OCI-LY1 (cell line): ENCODE measurements at regions not wholly inside any gene's neighbourhood (a gene's known extent, or its start where the extent isn't known, plus 50 kb on each side); places are given as distances from the start of the nearest gene placed in this dataset.

Experiments used
- H2AFZ ChIP-seq: fragments of 200-600 bp; sonication (generic), shearing (Covaris generic); 2 replicates; pipeline ENCODE4 v1.6.0; 2014; ENCODE audit warnings: antibody characterized with exemption, mild to moderate bottlenecking, low read length
- H3F3A ChIP-seq: fragments of 200-600 bp; sonication (generic), shearing (Covaris generic); 2 replicates; pipeline ENCODE4 v1.6.0; 2014; ENCODE audit warnings: mild to moderate bottlenecking, antibody characterized with exemption, low read length, moderate library complexity; ENCODE audit not compliant: insufficient read depth
- H3K27ac ChIP-seq: fragments of 200-600 bp; sonication (generic); 2 replicates; pipeline ENCODE4 v1.5.1; 2014; ENCODE audit warnings: low read length, mixed run types, mild to moderate bottlenecking, low read depth; ENCODE audit not compliant: poor library complexity, severe bottlenecking
- H3K27me3 ChIP-seq: fragments of 200-600 bp; sonication (generic); 2 replicates; pipeline ENCODE4 v1.6.0; 2014; ENCODE audit warnings: antibody characterized with exemption, mild to moderate bottlenecking, low read length, moderate library complexity; ENCODE audit not compliant: insufficient read depth
- H3K36me3 ChIP-seq: fragments of 200-600 bp; sonication (generic); 2 replicates; pipeline ENCODE4 v1.6.1; 2014; ENCODE audit warnings: mild to moderate bottlenecking, antibody characterized with exemption, low read length, moderate library complexity, mixed read lengths; ENCODE audit not compliant: insufficient read depth
- H3K4me1 ChIP-seq: fragments of 200-600 bp; sonication (generic); 2 replicates; pipeline ENCODE4 v1.5.1; 2014; ENCODE audit warnings: mild to moderate bottlenecking, low read length, moderate library complexity; ENCODE audit not compliant: insufficient read depth, severe bottlenecking
- H3K4me2 ChIP-seq: fragments of 200-600 bp; sonication (generic), shearing (Covaris generic); 2 replicates; pipeline ENCODE4 v1.6.1; 2014; ENCODE audit warnings: low read length
- H3K4me3 ChIP-seq: fragments of 200-600 bp; sonication (generic); 2 replicates; pipeline ENCODE4 v1.5.1; 2014; ENCODE audit warnings: low read length, low read depth, mild to moderate bottlenecking, mixed read lengths; ENCODE audit not compliant: poor library complexity, severe bottlenecking
- H3K79me2 ChIP-seq: fragments of 200-600 bp; shearing (Covaris generic); 2 replicates; pipeline ENCODE4 v1.6.1; 2016; ENCODE audit warnings: mixed run types, low read length, mixed read lengths; ENCODE audit not compliant: insufficient read depth
- H3K9ac ChIP-seq: fragments of 200-600 bp; sonication (generic), shearing (Covaris generic); 2 replicates; pipeline ENCODE4 v1.6.1; 2014; ENCODE audit warnings: mild to moderate bottlenecking, low read length, mixed read lengths
- H3K9me2 ChIP-seq: fragments of 200-600 bp; sonication (generic), shearing (Covaris generic); 2 replicates; pipeline ENCODE4 v1.6.1; 2014; ENCODE audit warnings: low read depth, mild to moderate bottlenecking, low read length, mixed read lengths
- H3K9me3 ChIP-seq: fragments of 200-600 bp; shearing (Covaris generic); 2 replicates; pipeline ENCODE4 v1.6.1; 2014; ENCODE audit warnings: low read length, mixed read lengths
- H4K20me1 ChIP-seq: fragments of 200-600 bp; sonication (generic), shearing (Covaris generic); 2 replicates; pipeline ENCODE4 v1.6.0; 2016; ENCODE audit warnings: mild to moderate bottlenecking, low read length; ENCODE audit not compliant: insufficient read depth
- EZH2 ChIP-seq: fragments of 200-600 bp; sonication (generic), shearing (Covaris generic); IDR thresholded peaks from 2 replicates; pipeline ENCODE4 v1.8.0; 2017; ENCODE audit warnings: borderline replicate concordance, mixed run types, mild to moderate bottlenecking, antibody characterized with exemption, low read length, moderate library complexity, mixed read lengths
- TF ChIP-seq, protein P1 (sequence below): fragments of 200-600 bp; sonication (generic), shearing (Covaris generic); IDR thresholded peaks from 2 replicates; pipeline ENCODE4 v1.5.1; 2017; ENCODE audit warnings: mild to moderate bottlenecking, antibody characterized with exemption, low read length, moderate library complexity, mixed read lengths

DNA sequence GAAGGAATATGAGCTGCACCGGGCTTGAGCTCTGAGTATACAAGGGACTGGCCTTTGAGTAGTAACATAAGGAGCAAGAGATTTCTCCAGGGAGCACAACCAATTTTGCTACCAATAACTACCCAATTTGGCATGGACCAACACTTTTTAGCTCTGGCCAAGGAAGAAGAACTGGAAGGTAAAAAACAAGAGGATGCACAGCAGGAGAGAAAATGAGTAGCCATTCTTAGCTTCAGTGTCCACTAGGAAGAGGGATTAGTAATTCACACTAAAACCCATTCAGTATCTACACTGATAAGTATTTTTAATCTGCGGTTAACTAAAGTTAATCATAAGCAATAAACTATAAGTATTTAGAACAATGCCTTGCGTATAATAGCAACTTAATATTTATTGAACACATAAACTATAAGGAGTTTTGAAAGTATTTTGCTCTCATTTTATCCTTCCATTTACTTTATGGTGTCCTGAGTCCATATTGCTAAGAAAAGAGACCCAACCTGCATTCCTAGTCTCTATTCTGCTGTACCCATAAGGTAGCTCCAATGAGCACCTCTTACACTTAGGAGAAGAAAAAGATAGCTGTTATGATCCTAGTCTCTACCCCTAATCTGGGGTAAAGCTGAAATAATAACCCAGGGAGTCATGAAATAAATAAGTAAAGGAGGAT lies 268.9 kb downstream of the IGSF11 start:
- Histone ChIP-seq H3K9me3 (no peaks in the 10 kb centered on the region), H3K36me3 (peaks cover 48% of the 10 kb centered on the region), H3K27ac (no peak overlapping the region), H3K9ac (no peak overlapping the region), H3K4me3 (no peak overlapping the region), H2AFZ (no peak overlapping the region), H3K4me2 (no peak overlapping the region), H3K4me1 (no peaks in the 10 kb centered on the region), H3K27me3 (no peaks in the 10 kb centered on the region), H3K79me2 (no peaks in the 10 kb centered on the region), H3K9me2 (no peaks in the 10 kb centered on the region), H4K20me1 (no peaks in the 10 kb centered on the region), H3F3A (no peaks in the 10 kb centered on the region)
- TF ChIP-seq EZH2, result no peak
- TF ChIP-seq, protein P1, sequence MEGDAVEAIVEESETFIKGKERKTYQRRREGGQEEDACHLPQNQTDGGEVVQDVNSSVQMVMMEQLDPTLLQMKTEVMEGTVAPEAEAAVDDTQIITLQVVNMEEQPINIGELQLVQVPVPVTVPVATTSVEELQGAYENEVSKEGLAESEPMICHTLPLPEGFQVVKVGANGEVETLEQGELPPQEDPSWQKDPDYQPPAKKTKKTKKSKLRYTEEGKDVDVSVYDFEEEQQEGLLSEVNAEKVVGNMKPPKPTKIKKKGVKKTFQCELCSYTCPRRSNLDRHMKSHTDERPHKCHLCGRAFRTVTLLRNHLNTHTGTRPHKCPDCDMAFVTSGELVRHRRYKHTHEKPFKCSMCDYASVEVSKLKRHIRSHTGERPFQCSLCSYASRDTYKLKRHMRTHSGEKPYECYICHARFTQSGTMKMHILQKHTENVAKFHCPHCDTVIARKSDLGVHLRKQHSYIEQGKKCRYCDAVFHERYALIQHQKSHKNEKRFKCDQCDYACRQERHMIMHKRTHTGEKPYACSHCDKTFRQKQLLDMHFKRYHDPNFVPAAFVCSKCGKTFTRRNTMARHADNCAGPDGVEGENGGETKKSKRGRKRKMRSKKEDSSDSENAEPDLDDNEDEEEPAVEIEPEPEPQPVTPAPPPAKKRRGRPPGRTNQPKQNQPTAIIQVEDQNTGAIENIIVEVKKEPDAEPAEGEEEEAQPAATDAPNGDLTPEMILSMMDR, result no peak

DNA sequence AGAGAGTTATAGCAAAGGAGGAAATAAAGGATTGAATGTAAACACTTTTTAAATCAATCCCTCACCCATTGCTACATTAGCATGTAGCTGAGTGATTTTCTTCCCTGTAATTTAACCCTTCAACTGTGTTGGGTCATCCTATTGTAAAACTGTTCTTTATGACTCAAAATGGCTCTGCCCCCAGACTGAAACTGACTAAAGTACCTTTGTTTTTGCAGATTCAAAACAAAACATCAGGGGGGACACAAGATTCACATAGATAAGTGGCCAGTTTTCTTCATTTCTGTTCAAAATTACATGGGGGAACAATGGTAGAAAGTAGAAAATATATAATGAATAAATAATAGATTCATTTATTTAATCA lies 268.4 kb downstream of the IGSF11 start:
- no peaks in the 10 kb centered on the region for H3K79me2 ChIP-seq
- no peak overlapping the region for H3K4me2 ChIP-seq
- H2AFZ ChIP-seq, result no peak overlapping the region
- no peaks in the 10 kb centered on the region for H4K20me1 ChIP-seq
- no peaks in the 10 kb centered on the region for H3K9me2 ChIP-seq
- H3F3A ChIP-seq, result no peaks in the 10 kb centered on the region
- H3K27me3 ChIP-seq, result no peaks in the 10 kb centered on the region
- H3K4me1 ChIP-seq, result no peaks in the 10 kb centered on the region
- H3K9me3 ChIP-seq, result no peaks in the 10 kb centered on the region
- no peak overlapping the region for H3K4me3 ChIP-seq
- no peak overlapping the region for H3K9ac ChIP-seq
- H3K36me3 ChIP-seq, result peaks cover 50% of the 10 kb centered on the region
- H3K27ac ChIP-seq, result no peak overlapping the region
- TF ChIP-seq EZH2, result no peak
- TF ChIP-seq, protein P1, result no peak

DNA sequence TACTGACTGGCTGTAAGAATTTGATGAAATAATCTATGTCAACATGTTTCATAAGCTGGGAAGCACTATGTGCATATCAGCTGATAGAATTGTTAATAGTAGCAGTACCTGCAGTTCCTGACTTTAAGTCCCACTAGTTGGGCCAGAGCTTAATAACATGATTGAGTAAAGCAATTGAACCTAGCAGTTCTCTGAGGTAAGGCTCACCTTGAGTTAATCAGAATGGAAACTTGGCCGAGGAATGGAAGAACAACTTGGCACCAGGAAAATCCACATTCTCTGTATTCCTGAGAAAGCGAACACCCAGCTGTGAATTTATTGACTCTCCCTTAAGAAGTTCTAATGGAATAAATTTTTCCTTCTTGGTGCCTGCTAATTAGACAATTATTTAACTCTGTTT lies 262.6 kb downstream of the IGSF11 start:
- H3F3A ChIP-seq, result no peaks in the 10 kb centered on the region
- H3K27ac ChIP-seq, result no peak overlapping the region
- H4K20me1 ChIP-seq, result no peaks in the 10 kb centered on the region
- no peaks in the 10 kb centered on the region for H3K4me1 ChIP-seq
- no peaks in the 10 kb centered on the region for H3K79me2 ChIP-seq
- no peak overlapping the region for H3K9ac ChIP-seq
- H3K9me3 ChIP-seq, result no peaks in the 10 kb centered on the region
- H3K27me3 ChIP-seq, result no peaks in the 10 kb centered on the region
- H3K4me3 ChIP-seq, result no peak overlapping the region
- H3K36me3 ChIP-seq, result peaks cover 58% of the 10 kb centered on the region
- H2AFZ ChIP-seq, result no peak overlapping the region
- H3K9me2 ChIP-seq, result no peaks in the 10 kb centered on the region
- no peak for TF ChIP-seq EZH2
- TF ChIP-seq, protein P1, result no peak
- H3K4me2 ChIP-seq, result no peak overlapping the region
